ENCODE measurements at regions not wholly inside any gene's neighbourhood (a gene's known extent, or its start where the extent isn't known, plus 50 kb on each side); places are given as distances from the start of the nearest gene placed in this dataset.

DNA sequence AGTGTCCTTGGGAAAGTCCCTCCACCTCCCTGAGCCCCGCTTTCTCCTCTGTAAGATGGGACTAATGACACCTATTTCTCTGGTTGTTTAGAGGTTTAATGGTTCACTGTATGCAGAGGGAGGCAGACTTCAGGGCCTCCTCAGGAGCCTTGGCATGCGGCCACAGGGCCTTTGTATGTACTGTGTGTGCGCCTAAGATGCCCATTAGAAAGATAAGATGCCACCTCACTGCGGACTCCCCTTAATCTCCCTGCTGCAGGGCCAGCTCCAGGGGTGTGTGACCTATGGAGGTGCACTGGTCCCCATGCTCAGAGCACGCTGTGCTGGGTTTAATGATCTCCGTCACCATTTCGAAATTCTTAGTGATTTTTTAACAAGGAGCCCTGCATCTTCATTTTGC lies 59.3 kb downstream of the TMEM235 start:
- Histone ChIP-seq H3K36me3 (replicated peaks; ENCODE audit: insufficient read depth, low read length) (no peaks in the 10 kb centered on the region), H3K27me3 (replicated peaks; ENCODE audit: insufficient read depth, low read length) (peaks cover 4% of the 10 kb centered on the region; the same call in 1 of the 2 replicates), H3K9me3 (replicated peaks; ENCODE audit: insufficient read depth, low read length) (no peaks in the 10 kb centered on the region), H3F3A (ENCODE audit: insufficient read depth, low read length) (no peaks in the 10 kb centered on the region), H2AFZ (ENCODE audit: low read length) (no peak overlapping the region), H3K9me2 (replicated peaks; ENCODE audit: insufficient read depth, low read length) (no peaks in the 10 kb centered on the region), H3K4me1 (ENCODE audit: low read length) (no peaks in the 10 kb centered on the region), H4K20me1 (ENCODE audit: insufficient read depth, low read length) (no peaks in the 10 kb centered on the region), H3K4me3 (ENCODE audit: low read length) (no peak overlapping the region), H3K4me2 (ENCODE audit: low read depth, low read length) (no peak overlapping the region), H3K27ac (ENCODE audit: low read length) (no peak overlapping the region), H3K79me2 (ENCODE audit: low read length) (no peaks in the 10 kb centered on the region), H3K9ac (ENCODE audit: low read length) (no peak overlapping the region)
- DNase-seq, result no peak
- no peak for TF ChIP-seq EZH2phosphoT487 (IDR thresholded peaks at IDR 0.05; ENCODE audit: low read length)
- TF ChIP-seq, protein P1, sequence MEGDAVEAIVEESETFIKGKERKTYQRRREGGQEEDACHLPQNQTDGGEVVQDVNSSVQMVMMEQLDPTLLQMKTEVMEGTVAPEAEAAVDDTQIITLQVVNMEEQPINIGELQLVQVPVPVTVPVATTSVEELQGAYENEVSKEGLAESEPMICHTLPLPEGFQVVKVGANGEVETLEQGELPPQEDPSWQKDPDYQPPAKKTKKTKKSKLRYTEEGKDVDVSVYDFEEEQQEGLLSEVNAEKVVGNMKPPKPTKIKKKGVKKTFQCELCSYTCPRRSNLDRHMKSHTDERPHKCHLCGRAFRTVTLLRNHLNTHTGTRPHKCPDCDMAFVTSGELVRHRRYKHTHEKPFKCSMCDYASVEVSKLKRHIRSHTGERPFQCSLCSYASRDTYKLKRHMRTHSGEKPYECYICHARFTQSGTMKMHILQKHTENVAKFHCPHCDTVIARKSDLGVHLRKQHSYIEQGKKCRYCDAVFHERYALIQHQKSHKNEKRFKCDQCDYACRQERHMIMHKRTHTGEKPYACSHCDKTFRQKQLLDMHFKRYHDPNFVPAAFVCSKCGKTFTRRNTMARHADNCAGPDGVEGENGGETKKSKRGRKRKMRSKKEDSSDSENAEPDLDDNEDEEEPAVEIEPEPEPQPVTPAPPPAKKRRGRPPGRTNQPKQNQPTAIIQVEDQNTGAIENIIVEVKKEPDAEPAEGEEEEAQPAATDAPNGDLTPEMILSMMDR (IDR thresholded peaks at IDR 0.05; ENCODE audit: low read length), result no peak
- no peak for TF ChIP-seq EZH2 (optimal IDR thresholded peaks at IDR 0.05; ENCODE audit: low read depth, low read length)

Measured in MM.1S (cell line).